CD4-positive, alpha-beta T cell treated with Interleukin-1 beta for 1 hour (primary cell): ENCODE measurements at regions not wholly inside any gene's neighbourhood (a gene's known extent, or its start where the extent isn't known, plus 50 kb on each side); places are given as distances from the start of the nearest gene placed in this dataset.

Experiments
- DNase-seq, 2 donors: peaks; one replicate each; pipeline ENCODE4 v3.0.0-alpha.2; 2020 to 2022

- no peak for DNase-seq
These were observed 160.1 kb downstream of the TMX1 start for GRCh38 chr14:51400139-51400538.

DNA sequence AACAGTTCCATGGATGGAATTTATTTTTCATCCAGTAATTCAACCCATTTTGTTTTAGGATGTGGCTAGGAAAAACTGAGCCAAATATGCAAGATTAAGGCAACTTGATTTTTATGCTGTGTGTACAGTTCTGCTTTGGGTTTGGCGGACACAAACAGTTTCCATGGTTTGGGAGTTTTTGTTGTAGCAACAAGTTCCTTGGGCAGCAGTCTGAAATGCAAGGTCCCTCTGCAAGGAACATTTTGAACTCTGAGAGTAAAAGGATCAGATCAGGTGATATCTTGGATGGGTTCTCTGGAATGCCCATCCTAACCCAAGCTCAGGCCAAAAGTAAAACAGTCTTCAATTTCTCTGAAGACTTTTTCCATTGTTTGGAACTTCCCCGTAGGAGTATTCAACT is 161.2 kb downstream of the TMX1 start:
- DNase-seq: no peak

- DNase-seq: no peak
These were observed 161.7 kb downstream of the TMX1 start for GRCh38 chr14:51401756-51402155.

GRCh38 chr14:51410897-51411296 is 170.8 kb downstream of the TMX1 start:
- no peak for DNase-seq

GRCh38 chr14:51419685-51420084 is 179.6 kb downstream of the TMX1 start:
- DNase-seq: peak; percentile 61 to 62

- DNase-seq: no peak
These were observed 182.7 kb downstream of the TMX1 start for GRCh38 chr14:51422704-51423103.

- DNase-seq: no peak
These were observed 184.0 kb downstream of the TMX1 start for GRCh38 chr14:51424041-51424440.

- DNase-seq: no peak
These were observed 184.7 kb downstream of the TMX1 start for GRCh38 chr14:51424561-51425251.

DNA sequence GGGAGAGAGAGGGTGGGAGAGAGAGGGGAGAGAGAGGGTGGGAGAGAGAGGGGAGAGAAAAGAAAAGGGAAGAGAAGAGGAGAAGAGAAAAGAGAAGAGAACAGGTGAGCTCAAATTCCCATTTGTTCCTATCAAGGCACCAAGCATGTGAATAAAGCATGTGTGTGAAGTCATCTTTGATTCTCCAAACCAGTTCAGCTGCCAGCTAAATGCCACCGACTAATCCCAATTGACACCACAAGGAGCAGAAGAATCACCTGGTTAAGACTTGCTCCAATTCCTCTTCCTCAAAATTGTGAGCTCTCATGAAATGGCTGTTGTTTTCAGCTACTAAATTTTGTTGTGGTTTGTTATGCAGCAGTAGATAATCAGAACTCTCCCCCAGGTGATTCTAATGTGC is 188.9 kb downstream of the TMX1 start:
- no peak for DNase-seq

DNA sequence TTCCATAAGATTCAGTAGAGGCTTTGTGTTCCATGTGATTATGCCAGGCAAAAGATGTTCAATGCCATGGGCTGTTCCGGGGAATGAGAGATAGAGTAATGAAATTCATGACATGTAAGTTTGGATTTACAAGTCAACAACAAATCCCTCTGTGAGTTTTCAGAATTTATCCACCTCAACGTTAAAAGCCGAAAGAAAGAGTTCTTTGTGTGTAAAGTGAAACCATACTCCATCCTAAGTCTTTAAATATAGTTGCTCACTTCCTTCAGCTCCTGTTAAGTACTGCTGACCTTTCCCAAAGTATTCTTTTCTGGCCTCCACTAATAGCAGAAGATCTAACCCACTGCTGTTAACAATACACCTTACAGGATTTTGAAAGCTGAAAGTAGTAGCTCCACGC is 190.0 kb downstream of the TMX1 start:
- no peak for DNase-seq

DNA sequence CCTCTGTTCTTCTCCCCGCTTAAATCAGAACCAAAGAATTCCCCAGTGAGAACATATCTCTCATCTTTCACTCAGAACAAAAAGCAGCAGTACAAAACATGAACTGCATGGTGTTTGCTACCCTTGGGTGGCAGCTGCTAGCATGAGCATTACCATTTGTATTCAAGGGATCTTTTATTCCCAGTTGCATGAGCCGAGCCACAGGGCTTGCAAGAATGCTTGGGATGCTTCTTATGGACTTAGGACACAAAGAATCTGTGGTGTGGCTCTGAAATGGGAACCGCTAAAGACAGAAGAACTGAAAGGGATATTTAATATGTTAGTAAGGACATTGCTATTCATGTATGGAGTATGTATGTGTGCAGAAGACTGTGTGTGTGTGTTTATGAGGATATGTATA is 190.6 kb downstream of the TMX1 start:
- no peak for DNase-seq

- no peak for DNase-seq
These were observed 191.1 kb downstream of the TMX1 start for GRCh38 chr14:51431033-51431709.

DNA sequence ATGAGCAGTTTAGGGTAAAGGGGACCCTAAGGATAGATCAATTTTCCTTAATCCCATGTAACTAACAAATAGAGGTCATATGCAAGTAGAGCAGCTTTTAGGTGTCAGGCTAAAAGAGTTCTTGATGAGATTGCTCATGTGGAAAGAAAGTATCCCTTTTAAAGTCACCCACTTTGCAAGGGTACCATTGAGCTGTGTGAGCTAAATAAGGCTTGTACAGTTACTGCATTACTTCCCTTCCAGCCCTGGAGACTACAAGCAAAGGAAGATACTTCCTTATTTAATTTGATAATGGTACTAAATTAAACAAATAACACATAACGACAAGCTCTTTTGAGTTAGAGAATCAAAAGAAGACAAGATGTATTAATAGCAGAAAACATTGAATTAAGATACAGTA is 191.7 kb downstream of the TMX1 start:
- no peak for DNase-seq

DNA sequence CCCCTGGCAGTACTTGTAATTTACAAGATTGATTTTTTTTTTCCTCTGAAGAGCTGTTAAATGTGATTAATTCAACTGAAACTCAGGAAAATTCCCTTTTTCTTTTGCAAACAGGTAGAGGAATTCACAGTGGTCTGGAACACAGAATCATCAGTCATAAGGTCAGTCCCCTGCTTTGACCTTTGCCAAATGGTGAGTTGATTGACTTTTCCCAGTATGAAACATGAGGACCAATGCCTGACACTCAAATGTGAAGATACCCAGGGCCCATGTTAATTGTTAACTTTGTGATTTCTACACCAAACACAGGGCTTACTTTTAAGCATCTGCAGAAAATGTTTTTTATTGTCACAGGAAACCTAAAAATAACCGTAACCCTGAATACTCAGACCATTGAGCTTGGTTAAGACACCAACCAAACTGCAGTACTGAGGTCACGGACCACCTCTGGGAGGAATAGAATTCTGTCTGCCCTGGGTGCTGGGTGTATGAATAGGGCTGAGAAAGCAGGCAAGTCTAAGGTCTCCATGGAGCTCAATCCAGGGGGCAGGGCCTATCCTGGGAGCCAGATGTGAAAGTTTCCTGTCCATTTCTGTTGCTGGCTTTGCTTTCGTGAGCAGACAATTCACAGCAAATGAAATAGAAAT is 192.4 kb downstream of the TMX1 start:
- DNase-seq: no peak

DNA sequence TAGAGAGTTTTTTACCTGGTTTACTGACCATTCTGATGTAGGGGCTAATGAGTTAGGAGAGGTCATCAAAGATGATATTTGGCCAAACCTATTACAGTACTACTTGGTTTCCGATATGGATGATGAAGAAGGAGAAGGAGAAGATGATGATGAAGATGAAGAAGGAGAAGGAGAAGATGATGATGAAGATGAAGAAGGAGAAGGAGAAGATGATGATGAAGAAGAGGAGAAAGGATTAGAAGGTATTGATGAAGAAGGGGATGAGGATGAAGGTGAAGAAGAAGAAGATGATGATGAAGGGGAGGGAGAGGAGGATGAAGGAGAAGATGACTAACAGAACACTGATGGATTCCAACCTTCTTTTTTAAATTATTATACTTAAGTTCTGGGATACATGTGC is 196.6 kb downstream of the TMX1 start:
- no peak for DNase-seq

DNA sequence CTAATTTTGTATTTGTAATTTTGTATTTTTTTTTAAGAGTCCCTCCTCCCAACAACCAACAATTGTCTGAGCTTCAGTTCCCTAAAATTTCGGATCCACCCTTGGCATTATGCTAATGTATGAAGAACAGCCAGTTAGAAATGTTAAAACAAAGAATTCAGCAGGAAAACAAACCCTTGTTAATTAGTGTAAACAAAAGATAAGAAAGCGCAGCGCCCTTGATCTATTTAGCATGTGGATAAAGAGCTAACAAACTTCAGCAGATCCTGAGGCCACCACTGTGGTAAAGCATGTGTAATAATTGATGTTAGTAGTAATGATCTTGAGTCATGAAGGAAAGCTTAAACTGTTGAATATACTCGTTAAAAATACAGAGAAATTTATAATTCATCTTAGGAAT is 199.8 kb downstream of the TMX1 start:
- no peak for DNase-seq

DNA sequence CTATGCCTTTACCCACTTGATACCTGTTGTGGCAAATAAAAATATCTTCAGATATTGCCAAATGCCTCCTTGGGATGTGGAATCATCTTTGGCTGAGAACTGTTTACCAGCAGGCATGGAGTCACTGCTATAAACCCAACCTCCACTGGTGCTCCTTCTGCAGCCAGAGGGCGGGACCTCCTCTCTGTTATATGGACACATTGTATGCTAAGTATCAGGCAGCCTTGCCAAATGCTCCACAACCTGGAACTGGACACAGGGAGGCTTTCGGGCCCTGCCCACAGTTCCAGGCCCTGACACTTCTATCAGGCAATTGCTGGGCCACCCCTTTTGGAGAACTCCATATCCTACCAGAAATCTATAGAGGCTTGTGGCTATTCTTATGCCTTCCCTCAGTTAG is 201.0 kb downstream of the TMX1 start:
- DNase-seq: no peak

- no peak for DNase-seq
These were observed 202.6 kb downstream of the TMX1 start for GRCh38 chr14:51442513-51443175.

DNA sequence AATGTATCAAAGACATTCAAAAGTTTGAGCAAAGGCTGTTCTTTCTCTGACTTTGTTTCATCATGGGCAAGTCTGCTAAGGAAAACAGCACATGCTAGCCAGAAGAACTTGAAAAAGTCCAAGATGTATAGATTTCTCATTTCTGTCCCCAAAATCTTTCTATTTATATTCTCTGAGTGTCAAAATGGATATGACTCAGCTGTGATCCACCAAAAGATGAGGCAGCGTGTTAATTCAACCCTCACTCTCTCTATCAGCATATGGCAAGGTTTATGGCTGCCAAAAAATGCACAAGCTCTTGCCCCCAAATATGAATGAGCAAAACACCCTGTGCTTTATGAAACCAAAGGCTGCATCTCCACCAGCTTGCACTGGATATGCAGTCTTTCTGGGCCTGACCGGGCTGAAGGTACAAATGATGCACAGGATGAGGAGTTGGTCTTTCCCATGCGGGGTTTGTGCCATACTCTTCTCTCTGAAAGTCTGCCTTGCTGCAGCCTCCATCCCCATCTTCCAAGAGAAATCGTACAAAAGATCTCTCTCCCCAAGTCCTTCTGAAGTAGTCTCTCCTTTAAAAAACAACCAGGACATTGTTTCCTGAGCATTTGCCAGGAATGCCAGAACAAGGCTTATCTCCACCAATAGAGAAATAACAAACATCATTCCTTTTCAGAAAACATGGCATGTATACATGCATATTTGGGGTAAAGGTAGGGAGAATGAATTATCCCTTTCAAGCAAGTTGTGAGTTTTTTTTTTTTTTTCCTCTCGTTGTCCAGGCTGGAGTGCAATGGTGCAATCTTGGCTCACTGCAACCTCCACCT is 203.4 kb downstream of the TMX1 start:
- no peak for DNase-seq

DNA sequence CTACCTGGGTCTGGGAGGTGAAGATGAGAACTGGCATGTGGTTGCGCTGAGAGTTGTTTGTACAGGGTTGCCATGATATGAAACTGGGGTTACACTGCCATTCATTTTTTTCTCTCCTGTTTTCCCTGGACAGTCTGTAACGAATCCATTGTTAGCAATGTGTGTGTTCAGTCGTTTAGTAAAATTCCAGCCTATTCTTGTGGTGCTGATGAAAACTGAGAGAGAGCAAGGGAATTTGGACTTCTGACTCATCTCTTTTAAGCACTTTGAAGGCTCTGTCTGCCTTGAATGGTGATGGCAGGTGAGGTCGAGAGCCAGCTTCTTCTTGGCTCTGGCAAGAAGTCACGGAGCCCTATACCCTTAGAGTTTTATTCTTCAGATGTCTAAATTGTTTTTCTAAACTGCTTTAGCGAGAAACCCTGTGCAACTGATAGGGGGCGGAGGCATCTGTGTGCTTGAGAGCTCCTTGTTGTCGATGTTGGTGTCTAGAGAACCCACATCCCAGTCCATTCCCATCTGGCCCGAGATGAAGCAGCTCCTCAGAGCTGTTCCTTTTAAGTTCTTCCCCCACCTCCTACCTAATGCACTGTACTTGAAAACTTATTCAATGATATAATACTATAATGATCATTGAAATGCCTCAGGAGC is 204.4 kb downstream of the TMX1 start:
- DNase-seq: no peak

- DNase-seq: no peak
These were observed 204.9 kb downstream of the TMX1 start for GRCh38 chr14:51445001-51445390.

DNA sequence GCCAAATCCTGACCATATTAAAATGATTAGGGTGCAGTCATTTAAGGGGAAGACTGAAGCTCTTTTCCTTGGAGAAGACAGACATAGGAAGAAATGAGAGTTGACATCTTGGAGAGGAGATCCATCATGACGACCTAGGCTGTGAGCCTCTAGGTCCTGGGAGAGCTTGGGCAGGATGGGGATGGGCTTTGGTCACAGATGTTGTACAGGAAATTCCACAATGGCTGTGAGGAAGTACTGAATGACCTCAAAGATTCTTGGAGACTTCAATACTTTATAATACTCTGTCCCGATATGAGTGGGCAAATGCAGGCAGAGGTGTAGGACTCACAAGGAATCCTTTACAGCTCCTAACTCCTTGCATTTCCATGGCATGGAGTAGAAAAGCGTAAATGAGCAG is 204.9 kb upstream of the FRMD6 start:
- DNase-seq: no peak
